Breast epithelium (tissue), 3 donors: ENCODE measurements at regions not wholly inside any gene's neighbourhood (a gene's known extent, or its start where the extent isn't known, plus 50 kb on each side); places are given as distances from the start of the nearest gene placed in this dataset.

Experiments
- POLR2A ChIP-seq: fragments of 450-650 bp; IDR thresholded peaks from one replicate; pipeline ENCODE4 v1.6.1; 2016; ENCODE audit warnings: antibody characterized with exemption, mild to moderate bottlenecking, moderate library complexity
- POLR2AphosphoS5 ChIP-seq, 3 donors: sonication (generic); formaldehyde crosslinking; IDR thresholded peaks; one replicate each; pipeline ENCODE4 v1.6.1; 2017; ENCODE audit warnings: antibody characterized with exemption in 3 of 3
- TF ChIP-seq, protein P1 (sequence below), 3 donors: fragments of 450-650 bp; IDR thresholded peaks; one replicate each; pipeline ENCODE4 v1.5.1; 2016 to 2017; ENCODE audit warnings: antibody characterized with exemption in 3 of 3, mild to moderate bottlenecking in 3 of 3, moderate library complexity in 3 of 3

DNA sequence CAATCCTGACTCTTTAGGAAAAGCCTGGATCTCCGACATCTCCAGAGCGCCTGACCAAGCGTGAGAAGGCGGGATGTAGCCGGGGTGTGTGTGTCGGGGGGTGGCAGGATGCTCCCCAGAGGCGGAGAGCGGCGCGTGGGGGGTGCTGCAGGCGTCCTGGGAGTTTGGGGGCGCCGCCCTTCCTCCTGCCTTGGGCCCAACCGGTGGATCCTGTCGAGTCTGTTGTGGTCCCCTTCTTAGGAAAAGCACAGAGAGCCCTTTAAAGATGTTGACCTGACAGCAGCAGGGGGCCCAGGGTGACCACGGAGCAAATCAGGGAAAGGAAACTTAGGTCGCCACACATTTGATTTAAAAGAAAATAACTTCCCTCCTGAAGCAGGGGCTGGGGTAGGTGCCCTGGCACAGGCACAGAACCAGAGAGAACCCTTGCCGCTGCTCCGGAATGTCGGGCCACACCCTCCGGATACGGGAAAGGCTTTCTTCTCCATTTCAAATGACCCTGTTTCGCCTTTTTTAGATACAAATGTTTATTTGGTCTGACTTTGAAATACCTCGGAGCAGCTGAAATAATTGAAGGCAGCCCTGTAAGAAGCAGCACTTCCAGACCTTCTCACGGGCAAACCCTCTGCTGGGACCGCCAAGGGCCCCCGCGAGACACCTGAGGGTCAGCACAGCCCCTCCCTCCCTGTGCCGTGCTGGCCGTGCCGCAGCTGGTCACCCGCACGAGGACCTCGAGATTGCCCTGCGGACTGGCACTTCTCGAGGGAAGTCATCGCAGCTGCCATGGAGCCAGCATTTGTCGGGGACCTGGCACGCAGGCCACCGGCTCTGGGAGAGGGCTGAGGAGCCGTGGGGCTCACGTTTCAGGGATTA is 102.9 kb upstream of the KLF13 start:
- TF ChIP-seq, protein P1, sequence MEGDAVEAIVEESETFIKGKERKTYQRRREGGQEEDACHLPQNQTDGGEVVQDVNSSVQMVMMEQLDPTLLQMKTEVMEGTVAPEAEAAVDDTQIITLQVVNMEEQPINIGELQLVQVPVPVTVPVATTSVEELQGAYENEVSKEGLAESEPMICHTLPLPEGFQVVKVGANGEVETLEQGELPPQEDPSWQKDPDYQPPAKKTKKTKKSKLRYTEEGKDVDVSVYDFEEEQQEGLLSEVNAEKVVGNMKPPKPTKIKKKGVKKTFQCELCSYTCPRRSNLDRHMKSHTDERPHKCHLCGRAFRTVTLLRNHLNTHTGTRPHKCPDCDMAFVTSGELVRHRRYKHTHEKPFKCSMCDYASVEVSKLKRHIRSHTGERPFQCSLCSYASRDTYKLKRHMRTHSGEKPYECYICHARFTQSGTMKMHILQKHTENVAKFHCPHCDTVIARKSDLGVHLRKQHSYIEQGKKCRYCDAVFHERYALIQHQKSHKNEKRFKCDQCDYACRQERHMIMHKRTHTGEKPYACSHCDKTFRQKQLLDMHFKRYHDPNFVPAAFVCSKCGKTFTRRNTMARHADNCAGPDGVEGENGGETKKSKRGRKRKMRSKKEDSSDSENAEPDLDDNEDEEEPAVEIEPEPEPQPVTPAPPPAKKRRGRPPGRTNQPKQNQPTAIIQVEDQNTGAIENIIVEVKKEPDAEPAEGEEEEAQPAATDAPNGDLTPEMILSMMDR (IDR thresholded peaks at IDR 0.05): no peak
- TF ChIP-seq POLR2A: no peak
- TF ChIP-seq POLR2AphosphoS5 (IDR thresholded peaks at IDR 0.05): no peak
